ENCODE measurements at regions not wholly inside any gene's neighbourhood (a gene's known extent, or its start where the extent isn't known, plus 50 kb on each side); places are given as distances from the start of the nearest gene placed in this dataset.

DNA sequence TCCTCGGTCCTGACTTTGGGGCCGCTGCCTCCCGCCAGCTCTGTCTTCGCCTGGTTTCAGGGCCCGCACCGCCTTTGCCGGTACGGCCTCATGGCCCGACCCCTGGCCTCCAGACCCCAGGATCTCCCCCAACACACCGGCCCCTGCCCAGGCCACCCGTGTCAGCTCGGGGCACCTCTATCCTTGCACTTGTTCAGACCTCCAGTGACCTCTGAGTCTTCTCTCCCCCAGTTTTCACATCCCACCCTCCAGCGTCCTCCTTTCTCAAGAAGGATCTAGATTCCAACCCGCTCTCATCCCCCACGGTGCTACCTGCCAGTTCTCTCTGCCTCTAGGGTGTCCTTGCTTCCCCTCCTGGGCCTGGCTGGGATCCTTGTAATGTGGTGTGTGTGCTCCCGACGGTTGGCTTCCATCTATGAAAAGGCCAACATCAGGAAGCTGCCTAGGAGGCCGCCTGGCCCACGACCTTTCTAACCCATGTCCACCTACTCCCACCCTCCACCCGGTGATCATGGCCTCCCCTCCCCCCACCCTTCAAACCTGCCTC lies 61.1 kb downstream of the SPATA31C2 start:
- no peak for DNase-seq (ENCODE audit: low read depth, low spot score)

DNA sequence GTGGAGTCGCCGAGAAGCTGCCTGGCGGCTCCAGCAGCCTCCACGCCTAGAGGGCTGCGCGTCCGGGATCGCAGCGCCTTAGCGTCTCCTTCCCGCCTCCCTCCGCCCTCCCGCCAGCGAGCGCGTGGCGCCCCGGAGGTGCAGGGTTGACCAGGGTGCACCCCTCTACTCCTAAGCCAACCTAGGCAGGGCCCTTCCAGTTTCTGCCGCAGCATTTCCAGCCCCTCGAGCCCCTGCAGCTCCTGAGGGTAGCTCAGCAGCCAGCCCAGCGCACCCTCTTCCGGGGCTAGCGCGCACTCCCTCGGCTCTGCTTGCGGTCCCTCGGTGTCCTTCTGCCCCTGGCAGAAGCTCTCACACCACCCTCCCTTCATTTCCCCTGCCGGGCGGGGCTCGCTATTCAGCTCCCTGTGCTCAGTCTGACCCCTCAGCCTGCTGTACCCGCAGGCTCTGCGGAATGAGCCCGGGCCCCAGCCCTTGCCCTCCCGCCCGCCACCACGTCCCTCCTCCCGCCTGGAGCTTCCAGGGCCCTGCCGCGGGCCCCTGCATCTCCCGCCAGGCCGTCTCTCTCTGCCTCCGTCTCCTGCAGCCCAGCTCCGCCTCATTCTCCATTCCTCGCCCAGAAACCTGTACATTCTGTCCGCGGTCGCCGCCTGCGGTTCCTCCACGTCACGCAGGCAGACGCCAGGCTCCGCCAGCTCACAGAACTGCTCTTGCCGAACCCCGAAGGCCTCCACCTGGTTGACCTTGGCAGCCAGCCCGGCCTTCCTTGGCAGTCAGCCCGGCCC lies 61.8 kb downstream of the SPATA31C2 start:
- peak; percentile 49 for DNase-seq (ENCODE audit: low read depth, low spot score)

GRCh38 chr9:88075966-88076285 lies 62.3 kb downstream of the SPATA31C2 start:
- no peak for DNase-seq (ENCODE audit: low read depth, low spot score)

GRCh38 chr9:88075506-88075905 lies 62.8 kb downstream of the SPATA31C2 start:
- DNase-seq (ENCODE audit: low read depth, low spot score) = no peak

DNA sequence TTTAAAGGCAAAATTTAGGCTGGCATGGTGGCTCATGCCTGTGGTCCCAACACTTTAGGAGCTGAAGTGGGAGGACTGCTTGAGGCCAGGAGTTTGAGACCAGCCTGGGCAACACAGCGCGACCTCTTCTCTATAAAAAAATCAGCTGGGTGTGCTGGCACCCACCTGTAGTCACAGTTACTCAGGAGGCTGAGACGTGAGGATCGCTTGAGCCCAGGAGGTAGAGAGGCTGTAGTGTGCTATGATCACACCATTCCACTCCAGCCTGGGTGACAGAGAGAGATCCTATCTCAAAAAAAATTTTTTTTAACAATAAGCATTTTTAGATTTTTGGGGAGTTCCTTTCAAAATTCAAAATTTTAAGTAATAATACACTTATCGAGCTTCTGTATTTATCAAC lies 63.3 kb downstream of the SPATA31C2 start:
- no peak for DNase-seq (ENCODE audit: low read depth, low spot score)

DNA sequence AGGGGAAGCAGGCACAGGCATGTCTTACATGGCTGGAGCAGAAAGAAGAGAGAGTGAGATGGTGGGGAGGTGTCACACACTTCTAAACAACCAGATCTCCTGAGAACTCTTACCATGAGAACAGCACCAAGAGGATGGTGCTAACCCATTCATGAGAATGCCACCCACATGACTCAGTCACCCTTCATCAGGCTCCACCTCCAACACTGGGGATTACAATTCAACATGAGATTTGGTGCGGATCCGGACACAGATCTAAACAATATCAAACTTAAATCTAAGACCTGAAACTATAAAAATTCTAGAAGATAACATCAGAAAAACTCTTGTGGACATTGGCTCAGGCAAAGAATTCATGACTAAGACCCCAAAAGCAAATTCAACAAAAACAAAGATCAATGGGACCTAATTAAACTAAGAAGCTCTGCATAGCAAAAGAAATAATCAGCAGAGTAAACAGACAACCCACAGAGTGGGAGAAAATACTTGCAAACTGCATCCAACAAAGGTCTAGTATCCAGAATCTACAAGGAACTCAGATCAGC lies 65.4 kb downstream of the SPATA31C2 start:
- DNase-seq (ENCODE audit: low read depth, low spot score) = no peak

GRCh38 chr9:88071331-88071730 lies 66.9 kb downstream of the SPATA31C2 start:
- no peak for DNase-seq (ENCODE audit: low read depth, low spot score)

GRCh38 chr9:88065619-88066018 lies 72.7 kb downstream of the SPATA31C2 start:
- no peak for DNase-seq (ENCODE audit: low read depth, low spot score)

DNA sequence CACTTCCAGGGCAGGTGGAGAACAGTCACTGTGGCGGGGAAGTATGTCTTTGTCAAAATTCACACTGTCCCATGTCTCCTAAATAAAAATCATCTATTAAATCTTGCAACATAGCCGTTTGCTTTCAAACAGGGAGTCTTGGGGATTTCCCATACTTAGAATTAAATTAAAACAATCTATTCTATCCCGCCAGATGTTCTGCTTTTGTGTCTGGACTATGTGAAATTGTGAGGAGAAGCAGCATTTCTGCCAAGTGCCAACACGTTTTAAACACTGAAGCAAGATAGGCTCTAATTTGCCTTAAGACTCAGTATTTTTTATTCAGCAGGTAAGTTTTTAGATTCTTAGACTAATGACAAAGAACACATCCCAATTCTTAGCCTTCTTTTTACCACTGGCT lies 73.7 kb downstream of the SPATA31C2 start:
- no peak for DNase-seq (ENCODE audit: low read depth, low spot score)

- no peak for DNase-seq (ENCODE audit: low read depth, low spot score)
Measured at GRCh38 chr9:88060746-88061145, 77.5 kb downstream of the SPATA31C2 start.

- no peak for DNase-seq (ENCODE audit: low read depth, low spot score)
Measured at GRCh38 chr9:88059469-88059868, 78.8 kb downstream of the SPATA31C2 start.

GRCh38 chr9:88056876-88057275 lies 81.4 kb downstream of the SPATA31C2 start:
- no peak for DNase-seq (ENCODE audit: low read depth, low spot score)

GRCh38 chr9:88053856-88054501 lies 79.6 kb upstream of the CDK20 start:
- DNase-seq (ENCODE audit: low read depth, low spot score) = no peak

DNA sequence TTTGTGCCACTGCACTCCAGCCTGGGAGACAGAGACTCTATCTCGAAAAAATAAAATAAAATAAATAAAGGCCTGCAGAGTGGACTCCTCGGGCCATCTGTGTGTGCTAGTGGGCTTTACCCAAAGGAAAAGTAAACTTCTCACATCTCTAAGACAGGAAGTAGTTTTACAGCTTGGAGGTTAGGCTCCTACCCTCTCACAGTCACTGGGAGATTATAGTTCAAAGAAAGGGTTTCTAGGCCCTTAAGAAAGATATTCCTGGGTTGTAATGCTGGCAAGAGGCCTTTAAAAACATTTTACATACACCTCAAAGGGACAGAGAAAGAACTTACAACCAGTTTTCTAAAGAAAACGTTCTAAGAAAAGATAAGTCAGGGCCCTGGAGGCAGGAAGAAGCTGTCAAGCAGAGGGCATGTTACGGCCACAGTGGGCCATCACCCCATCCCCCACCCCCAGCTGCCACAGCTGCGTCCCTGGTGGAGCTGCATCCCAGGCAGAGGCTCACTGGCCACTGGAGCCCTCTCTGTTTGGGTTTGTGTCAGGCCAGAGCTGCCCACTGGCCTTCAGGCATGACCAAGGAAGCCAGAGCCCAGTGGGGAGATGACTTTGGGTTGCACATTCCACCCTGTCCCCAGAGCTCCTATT lies 78.1 kb upstream of the CDK20 start:
- DNase-seq (ENCODE audit: low read depth, low spot score) = no peak

DNA sequence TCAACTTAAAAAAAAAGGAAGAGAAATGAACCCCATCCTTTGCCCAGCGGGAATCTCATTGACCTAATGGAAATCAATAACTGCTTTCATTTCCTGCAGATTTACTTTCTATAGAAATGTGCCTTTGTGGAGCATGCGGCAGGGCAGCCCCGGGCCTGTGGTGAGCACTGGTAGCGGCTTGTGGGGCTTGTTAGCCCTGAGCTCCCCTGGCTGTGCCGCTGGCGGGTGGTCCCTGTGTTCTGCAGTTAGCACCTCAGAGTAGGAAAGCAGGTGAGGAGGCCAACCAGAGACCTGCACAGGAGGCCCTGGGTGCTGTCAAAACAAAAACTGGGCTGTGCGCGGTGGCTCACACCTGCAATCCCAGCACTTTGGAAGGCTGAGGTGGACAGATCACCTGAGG lies 76.8 kb upstream of the CDK20 start:
- DNase-seq (ENCODE audit: low read depth, low spot score) = no peak

DNA sequence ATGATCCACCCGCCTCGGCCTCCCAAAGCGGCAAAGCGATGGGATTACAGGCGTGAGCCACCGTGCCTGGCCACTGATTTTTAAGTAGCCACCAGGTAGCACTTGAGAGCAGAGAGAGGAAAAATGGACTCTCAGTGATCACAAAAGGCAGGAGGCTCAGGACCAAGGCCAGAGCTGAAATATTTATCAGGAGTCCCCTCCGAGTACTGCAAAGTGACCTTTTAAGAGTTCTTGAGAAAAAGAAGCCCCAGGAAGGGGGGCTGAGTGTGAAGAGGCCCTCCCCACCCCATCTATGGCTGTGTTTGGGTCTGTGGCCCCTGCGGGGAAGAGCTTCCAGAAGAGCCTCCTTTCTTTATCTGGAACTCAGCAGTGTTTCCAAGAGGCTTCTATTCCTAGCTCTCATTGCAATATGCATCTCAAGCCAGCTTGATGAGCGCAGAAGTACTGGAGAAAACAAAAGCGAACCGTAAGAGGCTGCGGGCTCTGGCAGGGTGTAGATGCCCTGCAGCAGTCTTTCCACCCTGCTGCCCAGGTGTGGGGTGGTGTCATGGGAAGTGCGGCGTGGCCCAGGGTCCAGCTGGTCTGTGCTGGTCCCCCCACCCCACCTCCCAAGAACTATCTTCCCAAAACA lies 75.5 kb upstream of the CDK20 start:
- DNase-seq (ENCODE audit: low read depth, low spot score) = no peak

GRCh38 chr9:88046542-88046941 lies 72.2 kb upstream of the CDK20 start:
- no peak for DNase-seq (ENCODE audit: low read depth, low spot score)

- DNase-seq (ENCODE audit: low read depth, low spot score) = no peak
Measured at GRCh38 chr9:88045686-88046085, 71.4 kb upstream of the CDK20 start.

GRCh38 chr9:88044200-88044599 lies 69.9 kb upstream of the CDK20 start:
- DNase-seq (ENCODE audit: low read depth, low spot score) = no peak

DNA sequence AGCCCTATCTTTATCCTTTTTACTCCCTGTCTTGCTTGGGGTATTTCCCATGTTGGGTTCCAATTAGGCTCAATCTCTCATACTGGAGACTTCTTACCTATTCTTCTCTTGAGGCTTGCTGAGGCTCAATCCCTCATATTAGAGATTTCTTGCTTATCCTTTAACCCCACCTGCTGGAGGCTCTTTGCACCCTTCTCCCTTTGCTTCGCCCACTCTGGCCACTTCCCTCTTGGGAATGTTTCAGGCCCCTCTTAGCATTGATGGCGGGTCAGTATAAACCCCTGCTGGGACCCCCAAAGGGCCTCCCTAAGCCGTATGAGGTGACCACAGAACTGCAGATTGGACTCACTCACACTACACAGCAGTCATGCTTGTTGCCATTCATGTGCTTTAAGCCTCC lies 69.3 kb upstream of the CDK20 start:
- DNase-seq (ENCODE audit: low read depth, low spot score) = no peak

- DNase-seq (ENCODE audit: low read depth, low spot score) = no peak
Measured at GRCh38 chr9:88041447-88041846, 67.1 kb upstream of the CDK20 start.

DNA sequence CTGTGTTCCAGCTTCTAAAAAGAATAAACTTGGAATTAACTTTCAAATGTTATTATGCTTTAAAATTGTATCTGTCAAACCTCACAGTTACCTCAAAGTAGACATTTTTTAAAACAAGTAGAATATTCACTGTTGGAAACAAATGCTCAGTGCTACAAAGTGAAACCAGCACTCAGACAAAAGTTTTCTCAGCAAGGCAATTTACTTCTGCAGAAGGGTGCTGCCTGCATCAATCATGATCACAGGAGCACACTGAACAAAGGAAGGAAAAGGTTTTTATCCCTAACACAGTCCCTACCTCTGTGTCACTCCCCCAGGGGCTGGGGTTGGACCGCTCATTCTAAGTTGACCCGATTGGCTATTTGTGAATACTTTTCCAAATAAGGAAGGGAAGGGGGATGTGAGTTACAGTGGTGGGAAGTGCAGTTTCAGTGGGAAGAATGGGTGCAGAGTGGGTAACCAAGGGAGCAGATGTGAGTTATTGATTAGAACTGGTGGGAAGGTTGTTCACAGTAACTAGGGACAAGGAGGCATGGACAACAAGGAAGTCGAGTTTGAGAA lies 63.0 kb upstream of the CDK20 start:
- DNase-seq (ENCODE audit: low read depth, low spot score) = no peak

Data from brain pericyte (primary cell).